Breast epithelium (tissue), 4 donors: ENCODE measurements at regions not wholly inside any gene's neighbourhood (a gene's known extent, or its start where the extent isn't known, plus 50 kb on each side); places are given as distances from the start of the nearest gene placed in this dataset.

Experiments
- DNase-seq, 2 donors: peaks; one replicate each; pipeline ENCODE4 v3.0.0-alpha.2; 2019; ENCODE audit warnings: low spot score in 2 of 2
- H3K27ac ChIP-seq, 2 donors: fragments of 200-600 bp; sonication (generic) in 1 of 2; one replicate each; pipeline ENCODE4 v1.5.1; 2016 to 2019; ENCODE audit warnings: mild to moderate bottlenecking in 1 of 2
- H3K27me3 ChIP-seq, 2 donors: fragments of 200-600 bp; sonication (generic) in 1 of 2; one replicate each; pipeline versions ENCODE4 v1.5.1 to v1.6.0; 2017 to 2019; ENCODE audit warnings: control low read depth in 1 of 2, mild to moderate bottlenecking in 1 of 2
- H3K36me3 ChIP-seq: fragments of 200-600 bp; one replicate; pipeline ENCODE4 v1.5.1; 2019
- H3K4me1 ChIP-seq, 2 donors: fragments of 200-600 bp; sonication (generic); one replicate each; pipeline ENCODE4 v1.5.1; 2016 to 2019; ENCODE audit warnings: control low read depth in 1 of 2
- H3K4me3 ChIP-seq, 3 donors: fragments of 200-600 bp; sonication (generic); 1 replicate in 2 of 3; 2 replicates in 1 of 3; pipeline ENCODE4 v1.5.1; 2016 to 2019; ENCODE audit warnings: mild to moderate bottlenecking in 3 of 3, moderate library complexity in 2 of 3
- H3K9me3 ChIP-seq, 2 donors: fragments of 200-600 bp; sonication (generic) in 1 of 2; one replicate each; pipeline ENCODE4 v1.5.1; 2016 to 2019; ENCODE audit warnings: control low read depth in 1 of 2
- POLR2A ChIP-seq: fragments of 450-650 bp; IDR thresholded peaks from one replicate; pipeline ENCODE4 v1.6.1; 2016; ENCODE audit warnings: antibody characterized with exemption, mild to moderate bottlenecking, moderate library complexity
- POLR2AphosphoS5 ChIP-seq, 3 donors: sonication (generic); formaldehyde crosslinking; IDR thresholded peaks; one replicate each; pipeline ENCODE4 v1.6.1; 2017; ENCODE audit warnings: antibody characterized with exemption in 3 of 3
- intact Hi-C: fragments of 100-400 bp; cut with DNase I; formaldehyde crosslinking; loops from one replicate; pipeline ENCODE4 v1.15.1; 2023; ENCODE audit warnings: low total_unique reads
- TF ChIP-seq, protein P1 (sequence below), 3 donors: fragments of 450-650 bp; IDR thresholded peaks; one replicate each; pipeline ENCODE4 v1.5.1; 2016 to 2017; ENCODE audit warnings: antibody characterized with exemption in 3 of 3, mild to moderate bottlenecking in 3 of 3, moderate library complexity in 3 of 3

GRCh38 chr10:89829262-89829886 is 128.0 kb downstream of the KIF20B start:
- intact Hi-C loops = no loop called here
- H3K36me3 ChIP-seq = no peaks in the 10 kb centered on the region
- no peak for DNase-seq
- no peaks in the 10 kb centered on the region for H3K27me3 ChIP-seq
- H3K4me1 ChIP-seq = no peaks in the 10 kb centered on the region
- TF ChIP-seq, protein P1, sequence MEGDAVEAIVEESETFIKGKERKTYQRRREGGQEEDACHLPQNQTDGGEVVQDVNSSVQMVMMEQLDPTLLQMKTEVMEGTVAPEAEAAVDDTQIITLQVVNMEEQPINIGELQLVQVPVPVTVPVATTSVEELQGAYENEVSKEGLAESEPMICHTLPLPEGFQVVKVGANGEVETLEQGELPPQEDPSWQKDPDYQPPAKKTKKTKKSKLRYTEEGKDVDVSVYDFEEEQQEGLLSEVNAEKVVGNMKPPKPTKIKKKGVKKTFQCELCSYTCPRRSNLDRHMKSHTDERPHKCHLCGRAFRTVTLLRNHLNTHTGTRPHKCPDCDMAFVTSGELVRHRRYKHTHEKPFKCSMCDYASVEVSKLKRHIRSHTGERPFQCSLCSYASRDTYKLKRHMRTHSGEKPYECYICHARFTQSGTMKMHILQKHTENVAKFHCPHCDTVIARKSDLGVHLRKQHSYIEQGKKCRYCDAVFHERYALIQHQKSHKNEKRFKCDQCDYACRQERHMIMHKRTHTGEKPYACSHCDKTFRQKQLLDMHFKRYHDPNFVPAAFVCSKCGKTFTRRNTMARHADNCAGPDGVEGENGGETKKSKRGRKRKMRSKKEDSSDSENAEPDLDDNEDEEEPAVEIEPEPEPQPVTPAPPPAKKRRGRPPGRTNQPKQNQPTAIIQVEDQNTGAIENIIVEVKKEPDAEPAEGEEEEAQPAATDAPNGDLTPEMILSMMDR (IDR thresholded peaks at IDR 0.05) = no peak
- TF ChIP-seq POLR2AphosphoS5 (IDR thresholded peaks at IDR 0.05) = no peak
- no peak for TF ChIP-seq POLR2A
- peaks cover 0 to 6% of the 10 kb centered on the region in 2 donors for H3K9me3 ChIP-seq
- no peak overlapping the region for H3K4me3 ChIP-seq
- H3K27ac ChIP-seq = no peak overlapping the region

GRCh38 chr10:89829887-89830269 is 128.5 kb downstream of the KIF20B start:
- Histone ChIP-seq H3K36me3 (no peaks in the 10 kb centered on the region), H3K4me3 (no peak overlapping the region), H3K4me1 (no peaks in the 10 kb centered on the region), H3K27ac (no peak overlapping the region), H3K27me3 (no peaks in the 10 kb centered on the region), H3K9me3 (peaks cover 0 to 6% of the 10 kb centered on the region in 2 donors)
- TF ChIP-seq POLR2A (no peak), POLR2AphosphoS5 (IDR thresholded peaks at IDR 0.05) (no peak)
- TF ChIP-seq, protein P1 (IDR thresholded peaks at IDR 0.05) = no peak
- intact Hi-C loops = no loop called here
- DNase-seq = no peak

GRCh38 chr10:89830624-89831023 is 129.2 kb downstream of the KIF20B start:
- TF ChIP-seq, protein P1 (IDR thresholded peaks at IDR 0.05) = no peak
- TF ChIP-seq POLR2A = no peak
- TF ChIP-seq POLR2AphosphoS5 (IDR thresholded peaks at IDR 0.05) = no peak
- Histone ChIP-seq H3K4me3 (no peak overlapping the region), H3K36me3 (no peaks in the 10 kb centered on the region), H3K9me3 (peaks cover 0 to 6% of the 10 kb centered on the region in 2 donors), H3K27ac (no peak overlapping the region), H3K27me3 (no peaks in the 10 kb centered on the region), H3K4me1 (no peaks in the 10 kb centered on the region)
- intact Hi-C loops = no loop called here
- no peak for DNase-seq

DNA sequence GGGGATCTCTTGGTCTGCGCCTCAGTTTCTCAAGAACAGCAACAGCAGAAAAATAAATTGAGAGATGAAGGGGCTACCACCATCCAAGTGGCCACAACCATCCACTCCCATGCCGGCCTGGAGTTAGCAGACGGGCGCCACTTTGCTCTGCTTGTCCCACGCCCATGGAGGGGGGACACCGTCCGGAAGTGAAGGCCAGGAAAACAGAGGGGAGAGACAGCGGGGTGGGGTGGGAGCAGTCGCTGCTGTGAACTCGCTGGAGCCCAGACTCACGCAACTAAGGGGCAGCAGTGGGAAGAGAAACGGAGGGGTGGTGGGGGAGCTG is 135.4 kb downstream of the KIF20B start:
- H3K4me1 ChIP-seq = no peaks in the 10 kb centered on the region
- intact Hi-C loops = no loop called here
- peak overlapping the region in 1 of 2 donors; percentile 55 for H3K27ac ChIP-seq
- H3K36me3 ChIP-seq = no peaks in the 10 kb centered on the region
- H3K27me3 ChIP-seq = no peaks in the 10 kb centered on the region
- H3K9me3 ChIP-seq = peaks cover 0 to 6% of the 10 kb centered on the region in 2 donors
- TF ChIP-seq, protein P1 (IDR thresholded peaks at IDR 0.05) = no peak
- TF ChIP-seq POLR2AphosphoS5 (IDR thresholded peaks at IDR 0.05) = no peak
- no peak for TF ChIP-seq POLR2A
- DNase-seq = no peak
- peak overlapping the region; percentile 48 to 72 (median 54) for H3K4me3 ChIP-seq

DNA sequence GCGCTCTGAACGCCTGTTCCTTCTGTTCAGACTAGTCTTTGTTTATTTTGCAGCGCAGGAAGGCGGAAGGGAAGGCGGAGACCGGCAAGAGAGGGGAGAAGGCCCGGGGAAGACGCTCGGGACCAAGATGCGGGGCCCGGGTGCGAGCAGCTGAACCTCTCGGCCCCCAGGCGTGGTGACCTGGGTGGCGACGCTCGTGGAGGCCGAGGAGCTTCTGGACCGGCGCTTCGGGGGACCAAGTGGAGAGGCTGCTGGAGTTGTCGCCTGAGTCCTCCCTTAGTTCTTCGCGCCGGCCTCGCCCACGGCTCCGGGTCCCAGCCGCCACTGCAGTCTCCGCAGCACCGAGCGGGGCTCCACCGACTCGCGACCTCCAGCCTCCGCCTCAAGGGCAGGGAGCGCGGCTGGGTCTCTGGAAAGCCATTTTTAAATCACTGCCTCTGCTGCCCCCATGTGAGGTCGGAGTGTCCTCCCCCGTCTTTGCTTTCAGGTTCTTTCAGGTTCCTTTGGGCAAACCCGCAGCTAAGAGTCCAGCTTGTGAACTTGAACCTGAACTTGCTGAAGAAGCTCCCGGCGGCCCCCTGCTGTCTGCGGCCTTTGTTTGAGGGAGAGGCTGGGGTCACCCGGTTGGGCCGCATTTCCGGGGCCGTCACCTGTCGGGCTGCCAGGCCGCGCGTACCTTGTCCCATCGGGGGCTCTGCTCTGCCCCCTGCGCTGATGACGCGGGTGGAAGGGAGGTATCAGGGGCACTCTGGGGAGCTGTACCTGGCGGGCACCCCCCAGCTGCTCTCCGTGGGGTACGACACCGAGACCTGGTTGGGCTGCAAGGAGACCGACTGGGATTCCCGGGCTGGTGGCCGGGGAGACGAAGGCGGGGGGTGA is 136.0 kb downstream of the KIF20B start:
- intact Hi-C loops = no loop called here
- Histone ChIP-seq H3K4me1 (no peaks in the 10 kb centered on the region), H3K36me3 (no peaks in the 10 kb centered on the region), H3K27me3 (no peaks in the 10 kb centered on the region), H3K4me3 (peak overlapping the region; percentile 48 to 72 (median 54)), H3K27ac (peak overlapping the region; percentile 22 to 55), H3K9me3 (peaks cover 0 to 6% of the 10 kb centered on the region in 2 donors)
- TF ChIP-seq POLR2A (no peak), POLR2AphosphoS5 (IDR thresholded peaks at IDR 0.05) (no peak)
- TF ChIP-seq, protein P1 (IDR thresholded peaks at IDR 0.05) = no peak
- peak; percentile 20 to 56 for DNase-seq
